Upper lobe of left lung (tissue), 4 donors: ENCODE measurements at regions not wholly inside any gene's neighbourhood (a gene's known extent, or its start where the extent isn't known, plus 50 kb on each side); places are given as distances from the start of the nearest gene placed in this dataset.

Experiments used
- CTCF ChIP-seq, 6 experiments: fragments of 450-650 bp in 4 of 6; fragments of 200-600 bp in 2 of 6; sonication (generic) in 2 of 6; IDR thresholded peaks; one replicate each; pipeline ENCODE4 v1.5.1; 2016 to 2019; ENCODE audit warnings: antibody characterized with exemption in 6 of 6
- POLR2AphosphoS5 ChIP-seq, 2 donors: sonication (generic); formaldehyde crosslinking; IDR thresholded peaks; one replicate each; pipeline ENCODE4 v1.5.1; 2017; ENCODE audit warnings: antibody characterized with exemption in 2 of 2

DNA sequence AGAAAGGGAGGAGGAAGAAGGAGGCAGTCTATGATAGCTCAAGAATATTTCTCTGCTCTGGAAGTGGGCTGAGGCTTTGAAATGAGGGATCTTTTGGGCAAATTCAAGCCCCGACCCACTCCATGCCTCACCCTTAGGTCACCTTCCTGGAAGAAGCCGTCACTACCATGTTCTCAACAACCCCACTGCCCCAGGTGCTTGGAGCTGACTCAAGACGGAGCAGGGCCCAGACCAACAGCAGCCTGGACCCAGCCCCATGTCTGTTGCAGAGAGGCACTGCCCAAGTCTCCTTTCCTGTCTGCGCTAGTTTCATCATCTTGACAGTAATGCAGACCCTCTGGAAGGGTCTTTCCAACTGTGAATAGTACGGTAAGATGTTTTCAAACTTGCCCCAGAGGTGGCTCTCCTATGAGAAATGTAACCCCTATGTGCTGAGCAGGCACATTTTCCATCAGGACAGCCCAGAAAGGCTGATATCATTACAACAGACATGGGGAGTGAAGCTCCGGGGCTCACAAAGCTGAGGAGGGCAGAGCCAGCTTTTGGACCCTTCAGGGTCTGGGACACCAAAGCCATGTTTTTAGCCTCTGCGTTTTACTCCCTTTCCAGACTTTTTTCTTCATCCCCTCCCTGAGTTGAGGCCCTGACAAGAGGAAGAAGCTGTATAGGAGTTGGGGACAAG is 128.2 kb upstream of the LARP1 start:
- TF ChIP-seq CTCF (IDR thresholded peaks at IDR 0.05) (no peak), POLR2AphosphoS5 (IDR thresholded peaks at IDR 0.05) (no peak)
